GM21786 (cell line): ENCODE measurements at regions not wholly inside any gene's neighbourhood (a gene's known extent, or its start where the extent isn't known, plus 50 kb on each side); places are given as distances from the start of the nearest gene placed in this dataset.
"Not testable (repeated sequence)": the region's sequence is repeated elsewhere in the genome, so short reads cannot be mapped to it uniquely, and the experiment has no call there.

Experiments used
- ATAC-seq: cut with Tn5 transposase; IDR thresholded peaks from one replicate; pipeline ENCODE4 v1.9.1; 2021; ENCODE audit not compliant: unreplicated experiment

DNA sequence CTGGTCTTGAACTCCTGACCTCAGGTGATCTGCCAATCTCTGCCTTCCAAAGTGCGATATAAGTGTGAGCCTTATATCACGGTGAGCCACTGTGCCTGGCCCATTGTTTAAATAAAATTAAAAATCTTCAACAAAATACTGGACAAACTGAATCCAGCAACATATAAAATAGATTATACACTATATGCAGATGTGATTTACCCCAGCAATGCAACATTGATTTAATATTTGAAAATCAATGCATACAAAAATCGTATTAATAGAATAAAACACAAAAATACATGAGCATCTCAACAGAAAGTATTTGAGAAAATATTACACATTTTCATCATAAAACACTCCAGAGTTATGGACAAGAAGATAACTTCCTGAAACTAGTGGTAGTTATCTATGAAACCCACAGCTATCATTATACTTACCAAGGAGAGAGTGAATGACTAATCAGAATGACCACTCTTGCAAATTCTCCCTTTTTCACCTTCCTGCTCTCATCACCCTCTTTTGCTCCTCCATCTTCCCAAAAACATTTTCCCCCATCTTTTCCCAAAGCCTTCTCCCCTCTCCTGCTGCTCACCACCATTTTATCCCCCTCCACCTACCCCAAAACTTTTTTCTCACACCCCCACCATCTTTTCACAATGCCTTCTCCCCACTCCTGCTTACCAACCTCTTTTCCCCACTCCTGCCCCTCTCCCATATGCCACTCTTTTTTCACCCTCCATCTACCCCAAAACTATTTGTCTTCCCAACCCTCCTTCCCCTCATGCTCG, 122.1 kb upstream of the VPREB1 start:
- ATAC-seq: no peak

DNA sequence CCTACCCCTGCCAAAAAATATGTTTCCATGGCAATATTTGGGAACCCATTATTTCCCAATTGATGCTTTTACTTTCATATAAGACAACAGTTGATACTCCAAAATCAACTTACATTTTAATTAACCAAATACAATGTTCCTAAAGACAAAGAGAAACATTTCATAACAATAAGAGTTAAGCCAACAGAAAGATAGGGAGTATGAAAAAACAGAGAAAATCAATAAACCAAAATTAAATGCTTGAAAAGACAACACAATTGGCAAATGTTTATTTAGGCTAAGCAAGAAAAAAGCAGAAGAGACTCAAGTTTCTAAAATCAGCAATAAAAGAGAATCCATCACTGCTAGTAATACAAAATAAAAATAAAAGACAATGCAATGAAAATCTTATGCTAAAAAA, 123.1 kb upstream of the VPREB1 start:
- no peak for ATAC-seq

DNA sequence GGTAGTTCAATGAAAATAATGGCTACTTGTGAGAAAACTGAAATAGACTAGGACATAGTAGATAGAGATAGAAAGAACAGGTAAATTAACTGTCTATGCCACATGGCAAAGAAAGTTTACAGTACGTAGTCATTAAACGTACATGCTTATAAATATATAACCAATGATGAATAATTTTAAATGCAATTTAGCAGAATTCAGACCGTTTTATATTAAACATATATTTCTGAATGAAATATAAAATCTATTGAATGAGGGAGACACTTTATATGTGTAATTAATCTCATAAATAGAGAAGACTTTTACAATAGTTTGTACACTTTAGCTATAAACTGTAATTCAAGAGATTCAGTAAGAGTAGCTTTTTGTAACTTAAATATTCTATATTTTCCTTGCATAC, 124.4 kb upstream of the VPREB1 start:
- no peak for ATAC-seq

DNA sequence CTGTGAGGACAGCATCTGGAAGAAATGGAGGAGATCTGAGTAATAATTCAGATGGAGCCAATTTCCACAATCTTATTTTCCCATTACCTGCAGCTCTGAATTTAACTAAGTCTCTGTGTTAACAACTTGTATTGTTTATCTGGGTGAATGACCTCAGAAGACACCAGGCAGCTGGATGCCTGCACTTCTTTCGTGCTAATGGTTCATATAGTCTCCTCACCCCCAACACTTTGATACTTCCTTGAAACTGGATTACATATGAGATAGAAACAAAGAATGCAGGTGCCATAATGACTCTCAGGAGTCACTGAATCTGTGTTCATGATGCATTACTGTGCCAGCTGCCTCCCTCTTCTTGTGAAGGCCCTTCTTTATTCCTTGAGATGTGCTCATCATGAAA, 125.6 kb upstream of the VPREB1 start:
- no peak for ATAC-seq

DNA sequence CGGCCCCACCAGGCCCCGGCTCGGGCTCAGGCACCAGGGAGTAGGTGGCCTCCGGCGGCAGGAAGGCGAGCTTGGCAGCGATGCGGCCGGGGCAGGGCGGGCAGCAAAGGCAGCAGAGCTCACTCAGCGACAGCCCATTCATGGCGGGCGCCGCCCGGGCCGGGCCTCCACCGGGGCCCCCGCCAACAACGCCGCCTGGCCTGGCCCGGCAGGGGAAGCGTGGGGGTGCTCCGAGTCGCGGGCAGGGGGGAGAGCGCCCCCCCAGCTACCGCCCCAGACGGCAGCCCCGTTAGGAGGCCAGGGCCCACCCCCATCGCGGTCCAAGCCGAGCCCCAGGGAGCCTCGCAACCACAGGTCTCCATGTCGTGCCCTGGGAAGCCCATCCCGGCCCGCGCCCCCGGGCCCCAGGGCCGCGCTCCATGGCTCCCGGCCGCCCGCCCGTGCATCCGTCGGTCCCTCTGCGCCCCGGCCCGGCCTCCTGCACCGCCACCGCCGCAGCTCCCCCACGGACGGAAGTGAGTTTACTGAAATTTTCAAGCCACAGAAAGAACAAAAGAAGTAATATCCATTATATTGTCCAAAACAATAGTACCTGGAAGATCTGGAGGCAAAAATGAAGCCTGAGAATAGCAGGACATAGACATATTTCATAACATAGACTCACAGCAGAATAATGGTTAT, 126.6 kb upstream of the VPREB1 start:
- ATAC-seq: not testable (repeated sequence)

DNA sequence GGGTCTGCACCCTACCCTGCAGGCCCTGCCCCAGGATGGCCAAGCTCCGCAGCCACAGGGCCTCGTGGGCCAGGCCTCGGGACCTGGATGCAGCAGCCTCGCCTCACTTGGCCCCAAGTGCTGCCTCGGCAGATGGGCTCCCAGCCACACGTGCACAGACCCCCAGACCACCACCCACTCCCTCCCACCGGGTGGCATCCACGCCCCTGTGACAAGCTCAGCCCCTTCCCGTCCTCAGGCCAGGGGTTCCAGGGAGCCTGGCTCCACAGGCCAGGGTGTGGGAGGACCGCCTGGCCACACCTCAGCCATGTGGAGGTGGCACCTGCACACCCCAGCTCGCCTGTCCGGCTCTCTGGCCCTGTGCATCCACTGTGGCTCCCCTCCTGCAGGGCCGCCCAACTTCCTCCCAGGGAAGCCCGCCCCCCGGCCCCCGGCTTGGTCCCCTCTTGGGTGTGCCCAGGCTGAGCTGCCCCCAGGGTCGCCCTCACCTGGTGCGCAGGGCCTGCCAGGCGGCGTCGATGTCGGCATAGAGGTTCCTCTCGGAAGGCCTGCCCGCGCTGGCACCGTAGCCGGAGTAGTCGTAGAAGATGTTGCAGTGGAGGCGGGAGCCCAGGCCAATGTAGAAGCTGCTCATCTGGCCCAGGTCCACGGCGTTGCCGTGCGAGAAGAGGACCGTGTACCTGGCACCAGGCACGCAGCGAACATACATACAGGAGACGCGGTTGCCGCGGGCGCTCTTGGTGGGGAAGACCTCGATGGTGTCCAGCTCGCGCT, 127.4 kb upstream of the VPREB1 start:
- ATAC-seq: not testable (repeated sequence)

DNA sequence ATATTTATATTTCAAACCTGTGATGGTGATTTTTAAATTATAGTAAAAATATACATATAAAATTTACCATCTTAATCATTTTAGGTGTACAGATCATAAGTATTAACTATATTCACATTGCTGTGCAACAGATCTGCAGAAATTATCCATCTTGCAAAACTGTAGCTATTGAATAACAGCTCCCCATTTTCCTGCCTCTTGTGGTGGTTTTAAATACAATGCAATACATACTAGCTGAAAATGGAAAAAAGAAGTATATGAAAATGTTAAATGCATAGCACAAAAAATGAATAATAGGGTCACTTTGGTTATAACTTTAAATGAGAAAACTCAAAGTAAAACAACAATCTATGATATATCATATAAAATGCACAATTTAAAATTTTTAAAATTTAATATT, 130.9 kb upstream of the VPREB1 start:
- ATAC-seq: no peak

DNA sequence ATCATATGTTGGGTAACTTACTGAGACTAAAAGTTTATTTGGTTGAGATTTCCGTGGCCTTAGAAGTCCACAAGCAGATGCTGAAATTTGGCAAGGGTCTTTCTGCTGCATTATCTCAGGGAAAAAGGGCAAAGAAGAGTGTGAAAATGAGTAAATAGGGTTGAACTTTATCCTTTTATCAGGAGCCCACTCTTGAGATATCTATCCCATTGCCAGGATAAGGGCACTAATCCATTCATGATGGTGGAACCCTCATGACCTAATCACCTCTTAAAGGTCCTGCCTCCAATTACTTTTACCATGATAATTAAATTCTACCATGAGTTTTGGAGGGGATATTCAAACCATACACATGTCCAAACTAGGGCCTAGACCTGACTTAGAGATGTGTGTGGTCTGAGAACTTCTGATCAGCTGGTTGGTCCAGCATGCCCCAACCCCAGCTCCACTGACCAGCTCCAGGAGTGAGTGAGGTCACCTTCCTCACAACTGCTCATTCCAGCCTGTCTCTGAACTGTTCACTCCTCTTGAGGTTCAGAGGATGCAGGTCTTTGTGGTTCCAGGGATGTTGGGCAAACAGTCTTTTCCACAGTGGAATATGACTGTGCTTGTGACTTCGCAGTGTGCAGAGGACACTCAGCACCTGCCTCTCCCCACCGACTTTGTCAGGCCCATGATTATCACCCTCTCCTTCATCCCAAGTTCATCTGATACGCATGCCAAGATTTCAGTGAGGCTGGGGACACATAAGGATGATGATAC, 130.1 kb upstream of the TOP3B start:
- no peak for ATAC-seq

DNA sequence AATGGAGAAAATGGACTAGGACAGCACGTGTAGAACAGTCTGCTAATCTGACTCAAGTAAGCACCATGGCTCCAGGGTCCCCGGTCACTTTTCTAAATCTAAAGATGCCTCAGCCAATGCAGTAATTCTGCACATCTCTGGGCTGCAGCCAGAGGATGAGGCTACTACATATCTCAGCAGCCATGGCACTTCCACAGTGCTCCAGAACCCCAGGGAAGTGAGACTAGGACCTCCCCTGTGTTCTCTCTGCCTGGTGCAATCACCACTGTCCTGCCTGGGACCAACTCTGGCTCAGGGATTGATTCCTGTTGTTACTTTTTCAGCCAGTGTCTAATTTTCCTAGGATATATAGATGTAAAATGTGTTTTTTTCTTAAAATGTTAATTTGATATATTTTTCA, 129.4 kb upstream of the TOP3B start:
- ATAC-seq: no peak

DNA sequence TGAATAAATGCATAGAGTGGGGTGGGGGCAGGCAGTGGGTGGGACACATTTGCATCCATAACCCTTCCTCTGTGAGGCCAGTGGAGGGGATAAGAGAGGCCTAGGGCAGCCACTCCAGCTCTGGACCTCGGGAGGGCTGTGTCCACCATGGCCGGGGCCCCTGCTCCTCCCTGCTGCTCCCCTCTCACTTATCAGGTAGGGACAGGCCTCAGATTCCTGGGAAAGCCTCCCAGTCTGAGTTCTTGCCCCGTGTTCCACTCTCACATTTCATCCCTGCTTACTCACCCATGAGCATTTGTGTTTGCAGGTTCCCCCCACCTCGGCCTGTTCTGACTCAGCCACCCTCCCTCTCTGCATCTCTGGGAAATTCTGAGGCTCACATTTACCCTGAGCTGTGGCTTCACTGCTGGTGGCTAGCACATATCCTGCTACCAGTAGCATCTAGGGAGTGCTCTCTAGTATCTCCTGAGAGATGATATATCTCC, 128.7 kb upstream of the TOP3B start:
- ATAC-seq: peak; percentile 58

DNA sequence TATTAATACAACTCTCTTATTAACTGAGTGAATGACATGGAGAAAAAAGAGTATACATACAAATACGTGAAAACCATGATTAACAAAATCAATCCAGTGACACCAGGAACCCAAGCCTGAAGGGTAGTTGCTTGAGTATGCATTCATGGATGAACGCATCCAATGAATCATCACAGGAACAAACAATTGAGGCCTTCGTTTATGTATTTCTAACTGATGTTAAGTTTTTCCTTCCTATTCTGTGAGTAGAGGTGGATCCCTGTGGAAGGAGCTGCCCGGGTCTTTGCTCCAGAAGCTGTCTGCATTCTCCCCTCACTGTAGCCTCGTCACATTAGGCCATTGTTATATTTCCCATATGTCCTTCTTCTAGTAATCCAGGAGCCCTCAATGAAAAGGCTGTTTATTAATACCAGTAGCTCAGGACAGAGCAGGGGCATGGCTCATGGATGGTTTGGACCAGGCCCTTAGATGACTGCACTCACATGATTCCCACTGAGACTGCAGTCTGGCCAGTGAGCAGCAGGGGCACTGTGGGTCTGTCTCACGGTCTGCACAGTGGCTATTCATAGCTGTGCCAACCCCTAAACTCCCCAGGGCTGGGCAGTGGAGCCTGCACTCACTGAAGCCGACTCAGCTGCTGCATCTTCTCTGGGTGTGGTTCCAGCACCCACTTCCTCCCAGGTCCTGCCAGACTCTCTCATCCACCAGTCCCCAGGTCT, 128.1 kb upstream of the TOP3B start:
- ATAC-seq: peak; percentile 92

DNA sequence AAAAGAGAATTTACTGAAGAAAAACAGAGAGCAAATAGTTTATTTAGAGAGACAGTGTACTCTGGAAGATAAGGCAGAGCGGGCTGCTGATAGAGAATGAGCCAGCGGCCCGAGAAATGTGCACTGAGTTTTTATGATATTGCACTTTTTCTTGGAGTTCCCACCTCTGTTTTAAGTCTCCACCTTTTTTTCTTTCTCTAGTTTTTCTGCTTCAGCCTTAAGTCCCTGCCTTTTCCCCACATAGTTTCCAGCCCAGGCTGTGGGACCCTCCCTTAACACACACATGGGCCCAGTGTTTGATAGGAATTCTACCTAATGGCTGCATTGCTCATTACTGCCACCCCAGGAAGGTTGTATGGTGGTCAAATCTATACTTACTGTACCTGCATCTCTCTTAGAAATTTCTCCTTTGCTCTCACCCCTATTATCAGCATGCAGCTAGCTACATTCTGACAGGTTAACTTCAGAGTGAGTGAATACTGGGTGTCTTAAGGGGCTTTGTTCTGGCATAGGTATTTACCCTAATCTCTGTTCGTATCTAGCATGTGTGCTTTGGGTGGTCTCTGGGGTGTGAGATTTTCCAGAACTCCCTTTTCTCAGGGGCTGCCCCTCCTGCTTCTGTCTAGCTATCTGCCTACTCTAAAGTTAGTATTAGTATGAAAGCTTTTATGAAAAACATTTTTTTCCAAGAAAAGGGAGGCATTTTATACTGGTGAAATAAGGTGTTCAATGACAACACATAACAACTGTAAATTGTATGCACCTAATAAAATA, 127.3 kb upstream of the TOP3B start:
- no peak for ATAC-seq

DNA sequence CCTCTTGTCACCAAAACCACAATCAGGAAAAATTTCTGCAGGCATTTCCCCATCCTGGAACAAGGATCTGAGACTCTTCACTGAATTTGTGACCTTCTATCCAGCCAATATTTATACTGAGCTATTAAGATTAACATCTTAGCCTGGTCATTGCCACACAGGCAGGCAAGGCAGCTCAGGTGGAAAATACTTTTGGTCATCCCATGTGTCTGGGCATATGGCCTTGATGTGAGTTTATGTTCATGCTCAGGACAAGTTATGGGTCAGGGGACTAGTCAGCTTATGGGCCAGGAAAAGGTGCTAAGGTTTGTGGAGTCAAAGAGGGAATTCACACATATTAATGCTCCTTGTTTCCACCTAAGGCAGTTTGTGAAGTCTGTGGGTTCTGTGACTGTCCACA, 124.3 kb upstream of the TOP3B start:
- ATAC-seq: no peak

DNA sequence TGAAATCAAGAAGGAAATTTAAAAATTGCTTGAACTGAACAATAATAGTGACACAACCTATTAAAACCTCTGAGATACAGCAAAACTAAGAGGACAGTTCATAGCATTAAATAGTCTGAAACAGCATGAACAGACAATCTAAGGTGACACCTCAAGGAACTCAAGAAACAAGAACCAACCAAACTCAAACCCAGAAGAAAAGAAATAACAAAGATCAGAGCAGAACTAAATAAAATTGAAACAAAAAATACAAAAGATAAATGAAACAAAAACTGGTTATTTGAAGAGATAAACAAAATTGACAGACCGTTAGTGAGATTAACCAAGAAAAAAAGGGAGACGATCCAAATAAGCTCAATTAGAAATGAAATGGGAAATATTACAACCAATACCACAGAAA, 122.8 kb upstream of the TOP3B start:
- ATAC-seq: no peak

DNA sequence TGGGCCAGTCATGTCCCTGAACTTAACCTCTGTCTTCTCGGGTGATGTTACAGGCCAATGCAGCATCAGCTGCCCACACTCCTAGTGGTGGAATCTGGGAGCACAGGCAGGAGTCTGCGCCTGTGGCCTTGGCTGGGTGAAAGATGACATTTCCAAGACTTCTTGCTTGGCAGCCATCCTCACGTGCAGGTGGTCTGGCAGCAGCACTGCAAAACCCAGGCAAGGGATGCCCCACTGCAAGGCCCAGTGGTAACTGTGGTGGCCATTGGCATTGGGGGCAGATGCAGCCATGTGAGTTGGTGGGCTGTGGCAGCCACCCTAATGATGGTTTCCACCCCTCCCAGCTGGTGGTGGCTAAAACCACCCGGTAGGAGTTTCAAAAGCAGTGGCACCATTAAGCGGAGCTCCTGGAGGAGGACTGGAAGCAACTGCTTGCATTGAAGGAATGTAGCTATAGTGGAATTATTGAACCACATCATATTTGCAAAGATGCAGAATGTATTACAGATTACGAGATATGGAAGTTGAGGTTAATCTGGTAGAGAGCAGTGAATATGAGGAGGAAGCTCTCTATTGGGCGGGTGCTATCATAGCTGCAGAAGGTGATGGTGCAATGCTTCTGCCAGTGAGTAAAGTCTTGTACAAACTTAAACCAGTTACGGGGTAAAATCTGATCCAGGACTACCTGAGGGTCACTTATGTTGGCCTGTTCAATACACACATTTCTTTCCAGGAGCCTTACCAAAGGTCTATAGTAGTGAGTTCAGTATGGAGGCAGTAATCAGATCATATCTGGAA, 120.7 kb upstream of the TOP3B start:
- no peak for ATAC-seq

DNA sequence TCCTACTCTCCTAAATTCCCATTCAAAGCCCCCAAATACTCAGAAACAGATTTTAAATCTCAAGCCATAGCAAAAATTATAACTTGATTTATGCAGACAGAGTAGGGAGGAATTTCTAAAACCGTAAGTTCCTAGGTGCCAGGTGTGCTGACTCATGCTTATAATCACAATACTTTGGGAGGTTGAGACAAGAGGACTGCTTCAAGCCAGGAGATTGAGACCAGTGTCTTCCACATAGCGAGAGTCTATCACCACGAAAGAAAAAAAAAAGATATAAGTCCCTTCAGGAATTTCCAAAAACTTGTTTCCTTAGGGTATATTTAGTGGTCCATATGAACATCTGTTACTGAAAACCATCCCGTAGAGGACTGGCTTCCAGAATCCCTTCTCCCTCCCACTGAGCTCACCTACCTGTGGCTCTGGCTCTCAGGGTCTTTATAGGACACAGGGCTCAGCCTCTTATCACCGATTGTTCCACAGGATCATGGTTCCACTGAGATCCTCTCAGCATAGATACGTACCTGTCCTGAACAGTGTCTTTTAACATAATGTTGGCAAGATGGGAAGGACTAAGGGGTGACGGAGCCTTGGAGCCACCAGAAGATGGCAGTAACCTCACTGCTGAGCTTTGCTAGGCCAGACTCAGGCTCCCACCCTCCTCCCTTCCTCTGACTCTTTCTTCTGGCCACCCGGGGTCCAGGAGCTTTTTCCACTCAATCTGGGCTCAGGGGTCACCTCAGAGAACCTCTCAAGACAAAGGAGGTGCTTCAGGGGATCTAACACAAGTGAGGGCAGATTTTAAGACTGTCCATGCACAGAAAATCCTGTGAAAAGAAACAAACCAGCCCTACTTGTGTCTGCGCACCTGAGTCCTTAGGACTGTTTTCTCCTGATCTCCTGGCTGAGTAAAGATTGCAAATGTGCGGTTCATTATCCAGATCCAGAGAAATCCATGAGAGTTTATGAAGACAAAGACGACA, 117.5 kb upstream of the TOP3B start:
- no peak for ATAC-seq

DNA sequence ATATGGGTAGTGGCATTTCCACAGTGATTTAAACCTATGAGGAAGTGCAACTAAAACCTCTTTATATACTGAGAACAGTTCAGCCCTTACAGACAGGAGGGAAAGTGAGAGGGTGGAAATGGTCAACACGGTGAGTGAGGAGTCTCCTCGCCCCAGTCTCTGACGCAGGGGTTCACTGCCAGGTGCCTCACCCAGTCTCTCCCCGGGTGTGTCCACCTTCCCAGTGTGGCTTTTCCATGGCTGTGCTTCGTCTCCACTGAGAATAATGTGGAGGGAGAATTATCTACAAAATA, 116.6 kb upstream of the TOP3B start:
- ATAC-seq: peak; percentile 50
